Prostate gland (tissue), 2 donors: ENCODE measurements at regions not wholly inside any gene's neighbourhood (a gene's known extent, or its start where the extent isn't known, plus 50 kb on each side); places are given as distances from the start of the nearest gene placed in this dataset.

ENCODE experiments used
- CTCF ChIP-seq, 4 experiments: fragments of 200-600 bp in 2 of 4; fragments of 450-650 bp in 2 of 4; sonication (generic) in 2 of 4; IDR thresholded peaks; 1 replicate in 3 of 4; 2 replicates in 1 of 4; pipeline ENCODE4 v1.5.1; 2016 to 2019; ENCODE audit warnings: antibody characterized with exemption in 4 of 4, mild to moderate bottlenecking in 2 of 4, moderate library complexity in 2 of 4
- POLR2A ChIP-seq: fragments of 450-650 bp; IDR thresholded peaks from one replicate; pipeline ENCODE4 v1.6.1; 2016; ENCODE audit warnings: antibody characterized with exemption, mild to moderate bottlenecking

GRCh38 chr6:21858076-21858475 lies 264.5 kb downstream of the SOX4 start:
- no peak for TF ChIP-seq CTCF (IDR thresholded peaks at IDR 0.05)
- TF ChIP-seq POLR2A, result no peak
